Activated CD4-positive, alpha-beta memory T cell treated with anti-CD3 and anti-CD28 coated beads for 36 hours (primary cell): ENCODE measurements at regions not wholly inside any gene's neighbourhood (a gene's known extent, or its start where the extent isn't known, plus 50 kb on each side); places are given as distances from the start of the nearest gene placed in this dataset.

ENCODE experiments used
- CTCF ChIA-PET: fragments of 350-600 bp; sonication (Branson Sonifier 250); formaldehyde crosslinking; loops from one replicate; lab custom pipeline; 2021; ENCODE audit warnings: antibody characterized with exemption, inconsistent platforms; lab: Charles Lee
- POLR2A ChIA-PET: fragments of 350-600 bp; sonication (Branson Sonifier 250); formaldehyde crosslinking; loops from one replicate; lab custom pipeline; 2021; ENCODE audit warnings: antibody characterized with exemption; lab: Charles Lee
- DNase-seq: peaks from one replicate; pipeline ENCODE4 v3.0.0-alpha.2; 2020
- H3K27ac Mint-ChIP-seq: one replicate; pipeline ENCODE4 v1.8.0; 2021; ENCODE audit warnings: mixed read lengths
- H3K27me3 Mint-ChIP-seq: one replicate; pipeline ENCODE4 v1.8.0; 2021; ENCODE audit warnings: mixed read lengths
- H3K36me3 Mint-ChIP-seq: one replicate; pipeline ENCODE4 v1.8.0; 2021; ENCODE audit warnings: mixed read lengths
- H3K4me1 Mint-ChIP-seq: one replicate; pipeline ENCODE4 v1.8.0; 2021; ENCODE audit warnings: low read depth, mixed read lengths
- H3K4me3 Mint-ChIP-seq: one replicate; pipeline ENCODE4 v1.8.0; 2021; ENCODE audit warnings: mild to moderate bottlenecking, mixed read lengths
- H3K9me3 Mint-ChIP-seq: one replicate; pipeline ENCODE4 v1.8.0; 2021; ENCODE audit warnings: mixed read lengths
- intact Hi-C: fragments of 100-400 bp; cut with micrococcal nuclease; formaldehyde crosslinking; loops from one replicate; pipeline ENCODE4 v1.15.1; 2023

GRCh38 chr9:78879324-78880100 is 582.6 kb downstream of the PSAT1 start:
- Mint-ChIP-seq H3K36me3 (no peaks in the 10 kb centered on the region), H3K4me3 (no peak overlapping the region), H3K27ac (no peak overlapping the region), H3K27me3 (no peaks in the 10 kb centered on the region), H3K4me1 (no peaks in the 10 kb centered on the region), H3K9me3 (no peaks in the 10 kb centered on the region)
- DNase-seq: no peak
- ChIA-PET POLR2A (no interaction called here), CTCF (no interaction called here)
- intact Hi-C loops: no loop called here

GRCh38 chr9:78881295-78881694 is 584.4 kb downstream of the PSAT1 start:
- no peak overlapping the region for H3K27ac Mint-ChIP-seq
- H3K9me3 Mint-ChIP-seq: no peaks in the 10 kb centered on the region
- POLR2A ChIA-PET: no interaction called here
- no peaks in the 10 kb centered on the region for H3K36me3 Mint-ChIP-seq
- CTCF ChIA-PET: no interaction called here
- H3K4me1 Mint-ChIP-seq: no peaks in the 10 kb centered on the region
- H3K4me3 Mint-ChIP-seq: no peak overlapping the region
- H3K27me3 Mint-ChIP-seq: no peaks in the 10 kb centered on the region
- intact Hi-C loops: no loop called here
- DNase-seq: no peak

- no peak overlapping the region for H3K27ac Mint-ChIP-seq
- no peaks in the 10 kb centered on the region for H3K4me1 Mint-ChIP-seq
- ChIA-PET POLR2A (no interaction called here), CTCF (no interaction called here)
- no peak overlapping the region for H3K4me3 Mint-ChIP-seq
- H3K9me3 Mint-ChIP-seq: no peaks in the 10 kb centered on the region
- H3K36me3 Mint-ChIP-seq: no peaks in the 10 kb centered on the region
- intact Hi-C loops: no loop called here
- no peak for DNase-seq
- no peaks in the 10 kb centered on the region for H3K27me3 Mint-ChIP-seq
Observed at GRCh38 chr9:78882481-78882880, 585.6 kb downstream of the PSAT1 start.

GRCh38 chr9:78884611-78885150 is 587.8 kb downstream of the PSAT1 start:
- Mint-ChIP-seq H3K36me3 (no peaks in the 10 kb centered on the region), H3K4me3 (no peak overlapping the region), H3K27ac (no peak overlapping the region), H3K9me3 (peaks cover 2% of the 10 kb centered on the region), H3K4me1 (no peaks in the 10 kb centered on the region), H3K27me3 (no peaks in the 10 kb centered on the region)
- POLR2A ChIA-PET: no interaction called here
- CTCF ChIA-PET: no interaction called here
- DNase-seq: no peak
- intact Hi-C loops: no loop called here

GRCh38 chr9:78892182-78892581 is 595.3 kb downstream of the PSAT1 start:
- H3K36me3 Mint-ChIP-seq: no peaks in the 10 kb centered on the region
- ChIA-PET CTCF (no interaction called here), POLR2A (no interaction called here)
- no peak overlapping the region for H3K4me3 Mint-ChIP-seq
- no peak overlapping the region for H3K27ac Mint-ChIP-seq
- H3K27me3 Mint-ChIP-seq: no peaks in the 10 kb centered on the region
- no peaks in the 10 kb centered on the region for H3K4me1 Mint-ChIP-seq
- DNase-seq: no peak
- peaks cover 8% of the 10 kb centered on the region for H3K9me3 Mint-ChIP-seq
- intact Hi-C loops: no loop called here

GRCh38 chr9:78892769-78893168 is 595.8 kb downstream of the PSAT1 start:
- H3K27me3 Mint-ChIP-seq: no peaks in the 10 kb centered on the region
- intact Hi-C loops: no loop called here
- CTCF ChIA-PET: no interaction called here
- no peak overlapping the region for H3K27ac Mint-ChIP-seq
- no peak overlapping the region for H3K4me3 Mint-ChIP-seq
- no peaks in the 10 kb centered on the region for H3K36me3 Mint-ChIP-seq
- peaks cover 8% of the 10 kb centered on the region for H3K9me3 Mint-ChIP-seq
- no peak for DNase-seq
- no peaks in the 10 kb centered on the region for H3K4me1 Mint-ChIP-seq
- POLR2A ChIA-PET: no interaction called here

- Mint-ChIP-seq H3K36me3 (no peaks in the 10 kb centered on the region), H3K27ac (no peak overlapping the region), H3K4me1 (no peaks in the 10 kb centered on the region), H3K9me3 (peaks cover 8% of the 10 kb centered on the region), H3K4me3 (no peak overlapping the region), H3K27me3 (no peaks in the 10 kb centered on the region)
- DNase-seq: no peak
- ChIA-PET POLR2A (no interaction called here), CTCF (no interaction called here)
- intact Hi-C loops: no loop called here
Observed at GRCh38 chr9:78893774-78894401, 597.0 kb downstream of the PSAT1 start.

- Mint-ChIP-seq H3K36me3 (no peaks in the 10 kb centered on the region), H3K4me1 (no peaks in the 10 kb centered on the region), H3K4me3 (no peak overlapping the region), H3K9me3 (no peaks in the 10 kb centered on the region), H3K27ac (no peak overlapping the region), H3K27me3 (no peaks in the 10 kb centered on the region)
- DNase-seq: no peak
- intact Hi-C loops: no loop called here
- ChIA-PET CTCF (no interaction called here), POLR2A (no interaction called here)
Observed at GRCh38 chr9:78896479-78896878, 599.6 kb downstream of the PSAT1 start.

- no peaks in the 10 kb centered on the region for H3K4me1 Mint-ChIP-seq
- ChIA-PET CTCF (no interaction called here), POLR2A (no interaction called here)
- no peaks in the 10 kb centered on the region for H3K9me3 Mint-ChIP-seq
- no peak for DNase-seq
- intact Hi-C loops: no loop called here
- H3K27me3 Mint-ChIP-seq: no peaks in the 10 kb centered on the region
- H3K36me3 Mint-ChIP-seq: no peaks in the 10 kb centered on the region
- no peak overlapping the region for H3K27ac Mint-ChIP-seq
- no peak overlapping the region for H3K4me3 Mint-ChIP-seq
Observed at GRCh38 chr9:78898234-78898633, 601.3 kb downstream of the PSAT1 start.

- no peaks in the 10 kb centered on the region for H3K9me3 Mint-ChIP-seq
- H3K4me3 Mint-ChIP-seq: no peak overlapping the region
- H3K27me3 Mint-ChIP-seq: no peaks in the 10 kb centered on the region
- POLR2A ChIA-PET: no interaction called here
- intact Hi-C loops: no loop called here
- CTCF ChIA-PET: no interaction called here
- no peaks in the 10 kb centered on the region for H3K36me3 Mint-ChIP-seq
- DNase-seq: no peak
- no peaks in the 10 kb centered on the region for H3K4me1 Mint-ChIP-seq
- H3K27ac Mint-ChIP-seq: no peak overlapping the region
Observed at GRCh38 chr9:78899006-78899405, 602.1 kb downstream of the PSAT1 start.

- CTCF ChIA-PET: no interaction called here
- Mint-ChIP-seq H3K4me3 (no peak overlapping the region), H3K9me3 (no peaks in the 10 kb centered on the region), H3K36me3 (no peaks in the 10 kb centered on the region), H3K27ac (no peak overlapping the region), H3K4me1 (no peaks in the 10 kb centered on the region), H3K27me3 (no peaks in the 10 kb centered on the region)
- DNase-seq: no peak
- intact Hi-C loops: no loop called here
- POLR2A ChIA-PET: no interaction called here
Observed at GRCh38 chr9:78900500-78900899, 603.6 kb downstream of the PSAT1 start.

- Mint-ChIP-seq H3K4me3 (no peak overlapping the region), H3K27ac (no peak overlapping the region), H3K4me1 (no peaks in the 10 kb centered on the region), H3K9me3 (no peaks in the 10 kb centered on the region), H3K36me3 (no peaks in the 10 kb centered on the region), H3K27me3 (no peaks in the 10 kb centered on the region)
- no peak for DNase-seq
- ChIA-PET POLR2A (no interaction called here), CTCF (no interaction called here)
- intact Hi-C loops: no loop called here
Observed at GRCh38 chr9:78902051-78902450, 605.1 kb downstream of the PSAT1 start.

- no peak overlapping the region for H3K4me3 Mint-ChIP-seq
- DNase-seq: no peak
- ChIA-PET POLR2A (no interaction called here), CTCF (no interaction called here)
- H3K36me3 Mint-ChIP-seq: no peaks in the 10 kb centered on the region
- no peak overlapping the region for H3K27ac Mint-ChIP-seq
- H3K4me1 Mint-ChIP-seq: no peaks in the 10 kb centered on the region
- H3K9me3 Mint-ChIP-seq: no peaks in the 10 kb centered on the region
- intact Hi-C loops: no loop called here
- no peaks in the 10 kb centered on the region for H3K27me3 Mint-ChIP-seq
Observed at GRCh38 chr9:78903581-78903980, 606.7 kb downstream of the PSAT1 start.
